ENCODE measurements at regions not wholly inside any gene's neighbourhood (a gene's known extent, or its start where the extent isn't known, plus 50 kb on each side); places are given as distances from the start of the nearest gene placed in this dataset.

GRCh38 chr10:64630534-64630933 lies 1109.3 kb downstream of the REEP3 start:
- no peak for DNase-seq
- no peaks in the 10 kb centered on the region for H3K36me3 ChIP-seq (replicated peaks)
- H3K27ac ChIP-seq: no peak overlapping the region
- in situ Hi-C loops (cut with HindIII; ENCODE audit: low pct_ligation_motif_present, low sequenced_read_pairs): no loop called here
- TF ChIP-seq CTCF (IDR thresholded peaks at IDR 0.05; ENCODE audit: low read depth, low read length, missing control alignments): no peak
- H3K4me3 ChIP-seq (ENCODE audit: low read depth, low read length): no peak overlapping the region
- no peaks in the 10 kb centered on the region for H3K27me3 ChIP-seq (replicated peaks)

GRCh38 chr10:64635906-64636305 lies 1114.7 kb downstream of the REEP3 start:
- H3K27ac ChIP-seq: no peak overlapping the region
- H3K36me3 ChIP-seq (replicated peaks): no peaks in the 10 kb centered on the region
- H3K4me3 ChIP-seq (ENCODE audit: low read depth, low read length): no peak overlapping the region
- DNase-seq: no peak
- in situ Hi-C loops (cut with HindIII; ENCODE audit: low pct_ligation_motif_present, low sequenced_read_pairs): no loop called here
- no peak for TF ChIP-seq CTCF (IDR thresholded peaks at IDR 0.05; ENCODE audit: low read depth, low read length, missing control alignments)
- H3K27me3 ChIP-seq (replicated peaks): no peaks in the 10 kb centered on the region

- Histone ChIP-seq H3K4me3 (ENCODE audit: low read depth, low read length) (no peak overlapping the region), H3K36me3 (replicated peaks) (no peaks in the 10 kb centered on the region), H3K27ac (no peak overlapping the region), H3K27me3 (replicated peaks) (no peaks in the 10 kb centered on the region)
- TF ChIP-seq CTCF (IDR thresholded peaks at IDR 0.05; ENCODE audit: low read depth, low read length, missing control alignments): no peak
- DNase-seq: no peak
- in situ Hi-C loops (cut with HindIII; ENCODE audit: low pct_ligation_motif_present, low sequenced_read_pairs): no loop called here
Observed at GRCh38 chr10:64636461-64636860, 1115.3 kb downstream of the REEP3 start.

GRCh38 chr10:64637939-64638338 lies 1116.7 kb downstream of the REEP3 start:
- Histone ChIP-seq H3K27ac (no peak overlapping the region), H3K36me3 (replicated peaks) (no peaks in the 10 kb centered on the region), H3K4me3 (ENCODE audit: low read depth, low read length) (no peak overlapping the region), H3K27me3 (replicated peaks) (no peaks in the 10 kb centered on the region)
- in situ Hi-C loops (cut with HindIII; ENCODE audit: low pct_ligation_motif_present, low sequenced_read_pairs): no loop called here
- TF ChIP-seq CTCF (IDR thresholded peaks at IDR 0.05; ENCODE audit: low read depth, low read length, missing control alignments): no peak
- no peak for DNase-seq

GRCh38 chr10:64648915-64649314 lies 1127.7 kb downstream of the REEP3 start:
- TF ChIP-seq CTCF (IDR thresholded peaks at IDR 0.05; ENCODE audit: low read depth, low read length, missing control alignments): no peak
- in situ Hi-C loops (cut with HindIII; ENCODE audit: low pct_ligation_motif_present, low sequenced_read_pairs): no loop called here
- Histone ChIP-seq H3K4me3 (ENCODE audit: low read depth, low read length) (no peak overlapping the region), H3K27ac (no peak overlapping the region), H3K36me3 (replicated peaks) (no peaks in the 10 kb centered on the region), H3K27me3 (replicated peaks) (no peaks in the 10 kb centered on the region)
- no peak for DNase-seq

GRCh38 chr10:64658528-64658927 lies 1137.3 kb downstream of the REEP3 start:
- H3K27ac ChIP-seq: no peak overlapping the region
- no peak overlapping the region for H3K4me3 ChIP-seq (ENCODE audit: low read depth, low read length)
- no peak for TF ChIP-seq CTCF (IDR thresholded peaks at IDR 0.05; ENCODE audit: low read depth, low read length, missing control alignments)
- in situ Hi-C loops (cut with HindIII; ENCODE audit: low pct_ligation_motif_present, low sequenced_read_pairs): no loop called here
- H3K36me3 ChIP-seq (replicated peaks): no peaks in the 10 kb centered on the region
- no peak for DNase-seq
- no peaks in the 10 kb centered on the region for H3K27me3 ChIP-seq (replicated peaks)
